ENCODE measurements at regions not wholly inside any gene's neighbourhood (a gene's known extent, or its start where the extent isn't known, plus 50 kb on each side); places are given as distances from the start of the nearest gene placed in this dataset.

DNA sequence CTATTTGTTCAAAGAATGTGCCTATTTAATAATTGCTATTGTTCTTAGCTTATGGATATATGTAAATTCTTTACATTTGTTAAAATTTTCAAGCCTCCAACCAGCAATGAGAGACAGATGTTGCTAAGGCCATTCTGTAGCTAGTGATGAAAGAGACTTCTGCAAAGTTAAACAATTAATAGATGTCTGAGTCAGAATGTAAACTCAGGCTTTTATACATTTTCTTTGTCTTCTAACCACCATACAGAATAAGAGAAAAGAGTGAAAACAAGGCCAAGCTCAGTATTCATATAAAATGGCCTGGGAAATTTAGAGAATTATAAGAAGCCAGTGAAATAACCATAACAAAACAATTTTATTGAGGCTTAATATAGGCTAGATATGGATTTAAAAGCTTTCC lies 1102.3 kb upstream of the SEL1L start:
- TF ChIP-seq ZFX (IDR thresholded peaks at IDR 0.05; ENCODE audit: borderline replicate concordance): no peak
- no peak overlapping the region for H3K27ac ChIP-seq

DNA sequence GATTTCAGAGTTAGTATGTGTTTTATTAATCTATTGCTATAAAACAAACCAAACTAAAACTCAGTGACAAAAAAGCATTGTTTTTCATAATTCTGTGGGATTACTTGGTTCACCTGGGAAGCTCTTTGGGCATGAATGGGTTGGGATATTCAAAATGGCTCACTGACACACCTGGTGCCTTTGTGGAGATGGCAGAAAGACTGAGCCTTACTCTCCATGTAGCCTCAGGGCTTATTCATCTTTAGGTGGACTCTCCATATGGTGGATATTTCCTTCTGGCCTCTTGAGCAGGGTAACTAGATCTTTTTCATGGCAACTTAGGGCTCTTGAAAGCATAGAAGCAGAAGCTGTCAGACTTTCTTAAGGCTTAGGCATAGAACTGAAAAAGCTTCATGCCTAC lies 1102.8 kb upstream of the SEL1L start:
- no peak overlapping the region for H3K27ac ChIP-seq
- no peak for TF ChIP-seq ZFX (IDR thresholded peaks at IDR 0.05; ENCODE audit: borderline replicate concordance)
- TF ChIP-seq, protein P1, sequence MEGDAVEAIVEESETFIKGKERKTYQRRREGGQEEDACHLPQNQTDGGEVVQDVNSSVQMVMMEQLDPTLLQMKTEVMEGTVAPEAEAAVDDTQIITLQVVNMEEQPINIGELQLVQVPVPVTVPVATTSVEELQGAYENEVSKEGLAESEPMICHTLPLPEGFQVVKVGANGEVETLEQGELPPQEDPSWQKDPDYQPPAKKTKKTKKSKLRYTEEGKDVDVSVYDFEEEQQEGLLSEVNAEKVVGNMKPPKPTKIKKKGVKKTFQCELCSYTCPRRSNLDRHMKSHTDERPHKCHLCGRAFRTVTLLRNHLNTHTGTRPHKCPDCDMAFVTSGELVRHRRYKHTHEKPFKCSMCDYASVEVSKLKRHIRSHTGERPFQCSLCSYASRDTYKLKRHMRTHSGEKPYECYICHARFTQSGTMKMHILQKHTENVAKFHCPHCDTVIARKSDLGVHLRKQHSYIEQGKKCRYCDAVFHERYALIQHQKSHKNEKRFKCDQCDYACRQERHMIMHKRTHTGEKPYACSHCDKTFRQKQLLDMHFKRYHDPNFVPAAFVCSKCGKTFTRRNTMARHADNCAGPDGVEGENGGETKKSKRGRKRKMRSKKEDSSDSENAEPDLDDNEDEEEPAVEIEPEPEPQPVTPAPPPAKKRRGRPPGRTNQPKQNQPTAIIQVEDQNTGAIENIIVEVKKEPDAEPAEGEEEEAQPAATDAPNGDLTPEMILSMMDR (IDR thresholded peaks at IDR 0.05): no peak

DNA sequence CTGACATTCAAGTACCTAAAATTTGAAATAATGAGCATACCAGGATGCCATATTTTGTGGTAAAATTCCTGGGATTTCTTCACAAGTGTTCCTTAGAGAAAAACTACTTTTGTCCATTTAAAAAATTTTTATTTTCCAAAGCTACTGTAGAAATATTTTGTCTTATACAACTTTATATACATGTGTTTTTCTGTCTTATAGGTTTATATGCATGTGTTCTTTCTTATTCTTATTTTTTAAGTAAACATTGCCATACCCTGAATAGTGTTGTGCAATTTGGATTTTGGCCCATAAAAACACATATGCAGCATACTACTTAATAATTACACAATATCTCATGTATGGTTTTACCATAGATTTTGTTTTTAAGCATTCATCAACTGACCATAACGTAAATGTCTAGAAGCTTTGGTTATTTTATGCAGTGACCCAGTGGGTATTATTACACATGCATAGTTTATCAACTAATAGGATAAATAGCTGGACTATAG lies 1107.4 kb upstream of the SEL1L start:
- TF ChIP-seq, protein P1 (IDR thresholded peaks at IDR 0.05): no peak
- TF ChIP-seq ZFX (IDR thresholded peaks at IDR 0.05; ENCODE audit: borderline replicate concordance): no peak
- no peak overlapping the region for H3K27ac ChIP-seq

DNA sequence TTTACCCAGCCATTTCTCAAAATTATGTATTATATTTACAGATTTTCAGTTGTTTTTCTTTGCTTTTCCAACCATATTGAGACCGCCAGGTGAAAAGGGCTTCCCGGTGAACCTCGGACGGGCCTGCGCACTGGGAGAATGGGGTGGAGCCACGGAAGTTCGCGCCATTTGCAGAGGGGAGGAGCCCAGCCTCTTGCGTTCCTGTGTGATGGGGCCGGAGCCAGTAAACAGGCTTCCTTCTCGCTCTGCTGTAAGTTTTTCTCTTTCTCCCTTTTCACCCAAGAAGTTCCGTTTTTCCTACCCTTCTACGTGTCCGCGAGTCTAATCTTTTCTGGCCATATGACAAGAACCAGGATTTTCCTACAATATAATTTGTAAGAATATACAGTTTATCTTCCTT lies 1108.8 kb upstream of the SEL1L start:
- peak overlapping the region; percentile 67 for H3K27ac ChIP-seq

DNA sequence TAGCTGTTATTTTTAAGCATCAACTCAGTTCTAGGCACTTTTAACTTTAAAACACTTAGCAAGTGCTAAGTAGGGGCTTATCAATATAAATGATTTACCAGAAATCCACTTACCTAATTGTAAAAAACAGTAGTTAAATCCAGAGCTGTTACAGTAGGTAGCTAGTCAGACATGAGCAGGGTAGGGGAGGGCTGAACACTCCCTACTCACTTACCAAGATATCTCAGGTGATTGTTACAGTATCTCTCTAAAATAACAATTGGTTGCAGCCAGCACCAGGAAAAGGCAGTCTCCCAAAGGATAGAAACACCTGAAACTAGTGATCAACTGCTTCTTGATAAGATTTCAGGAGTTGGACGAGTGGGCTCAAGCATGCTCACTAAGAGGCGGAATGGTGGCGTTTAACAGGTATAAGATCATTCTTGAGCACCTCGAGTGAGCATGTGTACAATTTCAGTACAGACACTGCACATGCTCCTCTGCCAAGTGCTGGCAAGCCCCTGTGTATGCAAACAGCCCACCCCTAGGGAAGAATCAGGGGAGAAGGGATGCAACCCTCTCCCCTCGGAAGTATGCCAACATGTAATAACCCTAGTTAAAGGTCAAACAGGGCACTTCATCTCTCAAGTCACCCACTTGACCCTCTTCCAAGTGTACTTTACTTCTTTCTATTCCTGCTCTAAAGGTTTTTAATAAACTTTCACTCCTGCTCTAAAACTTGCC lies 1113.6 kb upstream of the SEL1L start:
- TF ChIP-seq, protein P1 (IDR thresholded peaks at IDR 0.05): no peak
- no peak for TF ChIP-seq ZFX (IDR thresholded peaks at IDR 0.05; ENCODE audit: borderline replicate concordance)
- no peak overlapping the region for H3K27ac ChIP-seq

More for the DNA sequence above, 1108.8 kb upstream of the SEL1L start:
- TF ChIP-seq, protein P1 (IDR thresholded peaks at IDR 0.05): no peak
- no peak for TF ChIP-seq ZFX (IDR thresholded peaks at IDR 0.05; ENCODE audit: borderline replicate concordance)

DNA sequence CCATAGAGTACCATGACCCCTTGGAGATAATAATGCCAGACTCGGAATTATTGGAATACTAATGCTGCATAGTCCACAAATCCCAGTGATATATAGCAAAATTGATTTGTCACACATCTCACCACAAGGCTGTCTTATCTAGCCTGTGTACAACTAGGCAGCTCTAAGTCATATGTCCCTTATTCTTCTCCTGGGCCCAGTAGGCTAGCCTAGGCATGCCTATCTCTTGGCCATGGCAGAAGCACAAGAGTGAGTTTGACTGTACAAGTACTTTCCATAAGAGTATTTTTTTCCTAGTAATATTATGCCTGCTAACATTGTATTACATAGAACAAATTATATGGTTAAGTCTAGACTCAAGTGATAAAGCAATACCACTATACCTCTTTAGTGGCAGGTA lies 1122.1 kb upstream of the SEL1L start:
- no peak overlapping the region for H3K27ac ChIP-seq
- no peak for TF ChIP-seq ZFX (IDR thresholded peaks at IDR 0.05; ENCODE audit: borderline replicate concordance)
- TF ChIP-seq, protein P1 (IDR thresholded peaks at IDR 0.05): no peak

DNA sequence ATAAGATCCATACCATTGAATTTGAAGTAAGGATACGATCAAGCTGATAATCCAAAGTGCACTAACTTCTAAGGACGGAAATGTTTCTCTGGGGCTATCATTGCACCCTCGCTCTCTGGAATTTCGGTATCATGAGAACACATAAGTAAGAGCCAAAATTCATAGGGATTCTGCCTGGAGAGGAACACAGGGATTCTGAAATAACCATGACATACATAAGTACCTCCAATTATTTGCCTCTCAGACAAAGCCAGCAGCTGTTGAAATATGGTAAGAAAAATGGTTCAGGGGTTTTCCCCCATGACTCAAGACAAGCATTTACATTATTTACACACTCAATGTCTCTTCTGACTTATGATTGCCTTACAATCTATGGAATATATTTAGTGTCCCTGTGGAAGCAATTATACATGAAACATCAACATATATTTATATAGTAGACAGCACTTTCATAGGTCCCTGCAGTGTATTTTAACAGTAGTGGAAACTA lies 1123.6 kb upstream of the SEL1L start:
- TF ChIP-seq ZFX (IDR thresholded peaks at IDR 0.05; ENCODE audit: borderline replicate concordance): no peak
- TF ChIP-seq, protein P1 (IDR thresholded peaks at IDR 0.05): no peak
- H3K27ac ChIP-seq: no peak overlapping the region

Data from 22Rv1 (cell line).